ENCODE measurements at regions not wholly inside any gene's neighbourhood (a gene's known extent, or its start where the extent isn't known, plus 50 kb on each side); places are given as distances from the start of the nearest gene placed in this dataset.

- TF ChIP-seq POLR2AphosphoS5 (IDR thresholded peaks at IDR 0.05), result no peak
- TF ChIP-seq CTCF (IDR thresholded peaks at IDR 0.05), result no peak
- TF ChIP-seq POLR2A (IDR thresholded peaks at IDR 0.05; ENCODE audit: low read depth), result no peak
- TF ChIP-seq EP300 (IDR thresholded peaks at IDR 0.05), result no peak
These were observed 52.4 kb upstream of the SEMA3C start for GRCh38 chr7:80971225-80971624.

Measured in esophagus muscularis mucosa (tissue), 4 donors.